Liver (tissue), 8 donors: ENCODE measurements at regions not wholly inside any gene's neighbourhood (a gene's known extent, or its start where the extent isn't known, plus 50 kb on each side); places are given as distances from the start of the nearest gene placed in this dataset.

Experiments used
- DNase-seq: peaks from one replicate; pipeline ENCODE4 v3.0.0-alpha.2; 2017; ENCODE audit warnings: low spot score
- H3K27ac ChIP-seq, 2 donors: one replicate each; pipeline ENCODE4 v1.7.0; 2013; ENCODE audit warnings: inconsistent platforms in 2 of 2, low read length in 2 of 2, control low read depth in 1 of 2, low read depth in 1 of 2, mild to moderate bottlenecking in 1 of 2
- H3K27me3 ChIP-seq, 4 donors: one replicate each; pipeline versions ENCODE4 v1.6.1 to v1.7.0; 2013; ENCODE audit warnings: low read length in 3 of 4, inconsistent platforms in 1 of 4, mild to moderate bottlenecking in 1 of 4, moderate library complexity in 1 of 4; ENCODE audit not compliant: control insufficient read depth in 4 of 4, insufficient read depth in 4 of 4
- H3K36me3 ChIP-seq, 4 donors: one replicate each; pipeline versions ENCODE4 v1.6.1 to v1.7.0; 2013; ENCODE audit warnings: low read length in 3 of 4, mild to moderate bottlenecking in 3 of 4, low read depth in 1 of 4, moderate library complexity in 1 of 4; ENCODE audit not compliant: control insufficient read depth in 4 of 4, insufficient read depth in 3 of 4
- H3K4me1 ChIP-seq, 4 donors: one replicate each; pipeline versions ENCODE4 v1.6.1 to v1.7.0; 2013; ENCODE audit warnings: low read length in 3 of 4, mild to moderate bottlenecking in 3 of 4, moderate library complexity in 1 of 4; ENCODE audit not compliant: control insufficient read depth in 4 of 4, insufficient read depth in 4 of 4
- H3K4me3 ChIP-seq, 3 donors: one replicate each; pipeline versions ENCODE4 v1.6.1 to v1.7.0; 2013; ENCODE audit warnings: low read length in 3 of 3, control low read depth in 1 of 3, low read depth in 1 of 3, mild to moderate bottlenecking in 1 of 3
- H3K9ac ChIP-seq, 2 donors: one replicate each; pipeline ENCODE4 v1.7.0; 2013; ENCODE audit warnings: low read length in 2 of 2, mild to moderate bottlenecking in 2 of 2, moderate library complexity in 2 of 2, control low read depth in 1 of 2, low read depth in 1 of 2
- H3K9me3 ChIP-seq, 4 donors: one replicate each; pipeline versions ENCODE4 v1.6.1 to v1.7.0; 2013; ENCODE audit warnings: low read length in 3 of 4; ENCODE audit not compliant: control insufficient read depth in 4 of 4
- EGR1 ChIP-seq, 2 donors: IDR thresholded peaks; 2 replicates each; pipeline ENCODE4 v1.6.1; 2016 to 2018; ENCODE audit warnings: antibody characterized with exemption in 2 of 2, low read depth in 2 of 2
- FOXA1 ChIP-seq: IDR thresholded peaks from 2 replicates; pipeline ENCODE4 v1.6.1; 2016; ENCODE audit warnings: antibody characterized with exemption
- FOXA2 ChIP-seq: IDR thresholded peaks from 2 replicates; pipeline ENCODE4 v1.6.1; 2016; ENCODE audit warnings: antibody characterized with exemption
- GABPA ChIP-seq, 2 donors: IDR thresholded peaks in 1 of 2; conservative IDR thresholded peaks in 1 of 2; 2 replicates each; pipeline ENCODE4 v1.6.1; 2016; ENCODE audit warnings: antibody characterized with exemption in 2 of 2, mild to moderate bottlenecking in 1 of 2, moderate library complexity in 1 of 2
- HNF4A ChIP-seq, 2 donors: conservative IDR thresholded peaks; 2 replicates each; pipeline ENCODE4 v1.6.1; 2016; ENCODE audit warnings: antibody characterized with exemption in 2 of 2, mild to moderate bottlenecking in 2 of 2
- HNF4G ChIP-seq: IDR thresholded peaks from 2 replicates; pipeline ENCODE4 v1.6.1; 2016; ENCODE audit warnings: antibody characterized with exemption
- JUND ChIP-seq, 2 donors: IDR thresholded peaks; 2 replicates each; pipeline ENCODE4 v1.6.1; 2016; ENCODE audit warnings: antibody characterized with exemption in 2 of 2
- NR2F2 ChIP-seq: IDR thresholded peaks from 2 replicates; pipeline ENCODE4 v1.6.1; 2016; ENCODE audit warnings: antibody characterized with exemption
- RAD21 ChIP-seq, 2 donors: IDR thresholded peaks; 2 replicates each; pipeline ENCODE4 v1.6.1; 2016; ENCODE audit warnings: antibody characterized with exemption in 2 of 2, mild to moderate bottlenecking in 2 of 2
- RXRA ChIP-seq, 2 donors: IDR thresholded peaks; 2 replicates each; pipeline ENCODE4 v1.6.1; 2017 to 2018; ENCODE audit warnings: antibody characterized with exemption in 2 of 2, mild to moderate bottlenecking in 1 of 2
- SP1 ChIP-seq: IDR thresholded peaks from 2 replicates; pipeline ENCODE4 v1.6.1; 2018; ENCODE audit warnings: antibody characterized with exemption, mild to moderate bottlenecking
- TAF1 ChIP-seq: conservative IDR thresholded peaks from 2 replicates; pipeline ENCODE4 v1.6.1; 2016; ENCODE audit warnings: antibody characterized with exemption, mild to moderate bottlenecking
- YY1 ChIP-seq: IDR thresholded peaks from 2 replicates; pipeline ENCODE4 v1.6.1; 2016; ENCODE audit warnings: antibody characterized with exemption, mild to moderate bottlenecking
- WGBS: extraction: QIAGEN DNeasy Blood & Tissue Kit; methylation state at CpG from one replicate; pipeline ENCODE4 v1.1.7; 2013; 5-methylcytosine and 5-hydroxymethylcytosine counted together
- TF ChIP-seq, protein P1 (sequence below): IDR thresholded peaks from 2 replicates; pipeline ENCODE4 v1.6.1; 2016; ENCODE audit warnings: antibody characterized with exemption
- TF ChIP-seq, protein P2 (sequence below): fragments of 150-350 bp; IDR thresholded peaks from 2 replicates; pipeline ENCODE4 v1.5.1; 2017; ENCODE audit warnings: improper control_type of control experiment, low read depth, low read length; ENCODE audit not compliant: missing input control
- TF ChIP-seq, protein P3 (sequence below): IDR thresholded peaks from 2 replicates; pipeline ENCODE4 v1.6.1; 2016; ENCODE audit warnings: antibody characterized with exemption, mild to moderate bottlenecking
- TF ChIP-seq, protein P4 (sequence below): IDR thresholded peaks from 2 replicates; pipeline ENCODE4 v1.6.1; 2016; ENCODE audit warnings: antibody characterized with exemption
- donor health status: healthy.
- donor health status: healthy.
- donor health status: healthy.
- donor health status: healthy.
- donor health status: healthy.

DNA sequence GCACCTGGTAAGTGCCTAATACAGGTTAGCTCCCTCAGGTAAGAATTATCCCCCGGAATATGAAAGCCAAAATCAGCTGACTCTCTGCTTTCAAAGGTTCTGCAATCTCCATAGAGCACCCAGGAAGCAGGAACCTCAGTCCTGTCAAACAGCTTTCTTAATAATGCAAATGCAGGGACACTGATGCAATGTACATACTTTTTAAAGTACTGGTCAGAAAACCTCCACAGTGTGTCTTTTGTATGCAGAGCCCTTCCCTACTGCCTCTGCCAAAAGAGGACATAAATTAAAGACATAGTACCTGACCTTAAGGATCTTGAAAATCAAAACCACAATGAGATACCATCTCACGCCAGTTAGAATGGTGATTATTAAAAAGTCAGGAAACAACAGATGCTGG lies 365.0 kb upstream of the KAZN start:
- TF ChIP-seq, protein P1, sequence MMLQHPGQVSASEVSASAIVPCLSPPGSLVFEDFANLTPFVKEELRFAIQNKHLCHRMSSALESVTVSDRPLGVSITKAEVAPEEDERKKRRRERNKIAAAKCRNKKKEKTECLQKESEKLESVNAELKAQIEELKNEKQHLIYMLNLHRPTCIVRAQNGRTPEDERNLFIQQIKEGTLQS: no peak
- TF ChIP-seq TAF1 (no peak), RAD21 (IDR thresholded peaks at IDR 0.05) (no peak), SP1 (no peak), HNF4G (no peak), JUND (IDR thresholded peaks at IDR 0.05) (no peak), HNF4A (conservative IDR thresholded peaks at IDR 0.05) (no peak), RXRA (IDR thresholded peaks at IDR 0.05) (no peak), EGR1 (IDR thresholded peaks at IDR 0.05; ENCODE audit: low read depth in 2 of 2) (no peak)
- TF ChIP-seq, protein P2, sequence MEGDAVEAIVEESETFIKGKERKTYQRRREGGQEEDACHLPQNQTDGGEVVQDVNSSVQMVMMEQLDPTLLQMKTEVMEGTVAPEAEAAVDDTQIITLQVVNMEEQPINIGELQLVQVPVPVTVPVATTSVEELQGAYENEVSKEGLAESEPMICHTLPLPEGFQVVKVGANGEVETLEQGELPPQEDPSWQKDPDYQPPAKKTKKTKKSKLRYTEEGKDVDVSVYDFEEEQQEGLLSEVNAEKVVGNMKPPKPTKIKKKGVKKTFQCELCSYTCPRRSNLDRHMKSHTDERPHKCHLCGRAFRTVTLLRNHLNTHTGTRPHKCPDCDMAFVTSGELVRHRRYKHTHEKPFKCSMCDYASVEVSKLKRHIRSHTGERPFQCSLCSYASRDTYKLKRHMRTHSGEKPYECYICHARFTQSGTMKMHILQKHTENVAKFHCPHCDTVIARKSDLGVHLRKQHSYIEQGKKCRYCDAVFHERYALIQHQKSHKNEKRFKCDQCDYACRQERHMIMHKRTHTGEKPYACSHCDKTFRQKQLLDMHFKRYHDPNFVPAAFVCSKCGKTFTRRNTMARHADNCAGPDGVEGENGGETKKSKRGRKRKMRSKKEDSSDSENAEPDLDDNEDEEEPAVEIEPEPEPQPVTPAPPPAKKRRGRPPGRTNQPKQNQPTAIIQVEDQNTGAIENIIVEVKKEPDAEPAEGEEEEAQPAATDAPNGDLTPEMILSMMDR: no peak
- 64% methylated on average over 2 of the region's 2 CpGs for WGBS
- no peaks in the 10 kb centered on the region for H3K36me3 ChIP-seq

DNA sequence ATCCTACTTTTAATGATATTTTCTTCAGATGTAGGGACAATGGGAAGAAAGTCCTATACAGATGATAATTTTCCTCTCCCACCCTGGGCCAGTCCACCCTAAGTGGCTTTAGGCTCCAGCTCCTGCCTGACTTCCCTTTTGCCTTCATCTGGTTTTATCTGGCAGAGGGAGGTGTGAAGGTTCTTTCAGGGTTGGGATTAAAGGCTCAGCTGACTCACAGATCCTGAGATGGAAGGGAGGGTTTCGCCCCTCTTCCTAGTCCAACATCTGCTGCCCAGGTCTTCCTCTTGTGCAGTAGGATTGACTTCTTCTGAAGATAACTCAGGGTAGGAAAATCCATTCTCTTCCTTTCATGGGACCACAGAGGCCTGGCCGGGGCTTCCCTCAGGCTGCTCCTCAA lies 362.4 kb upstream of the KAZN start:
- WGBS: 80% methylated on average over 2 of the region's 2 CpGs
- Histone ChIP-seq H3K27ac (no peak overlapping the region), H3K9me3 (peaks cover 0 to 6% (median 5%) of the 10 kb centered on the region in 4 donors), H3K36me3 (no peaks in the 10 kb centered on the region), H3K27me3 (peaks cover 0 to 2% (median 0%) of the 10 kb centered on the region in 4 donors), H3K9ac (no peak overlapping the region), H3K4me3 (no peak overlapping the region), H3K4me1 (no peaks in the 10 kb centered on the region)
- DNase-seq: no peak
- TF ChIP-seq YY1 (no peak), RAD21 (IDR thresholded peaks at IDR 0.05) (no peak), SP1 (no peak), EGR1 (IDR thresholded peaks at IDR 0.05; ENCODE audit: low read depth in 2 of 2) (no peak), GABPA (IDR thresholded peaks at IDR 0.05 in 1 of 2, conservative IDR thresholded peaks at IDR 0.05 in 1 of 2) (no peak), RXRA (IDR thresholded peaks at IDR 0.05) (no peak), FOXA2 (no peak), JUND (IDR thresholded peaks at IDR 0.05) (no peak), FOXA1 (no peak), HNF4G (no peak), NR2F2 (no peak), HNF4A (conservative IDR thresholded peaks at IDR 0.05) (no peak)
- TF ChIP-seq, protein P3, sequence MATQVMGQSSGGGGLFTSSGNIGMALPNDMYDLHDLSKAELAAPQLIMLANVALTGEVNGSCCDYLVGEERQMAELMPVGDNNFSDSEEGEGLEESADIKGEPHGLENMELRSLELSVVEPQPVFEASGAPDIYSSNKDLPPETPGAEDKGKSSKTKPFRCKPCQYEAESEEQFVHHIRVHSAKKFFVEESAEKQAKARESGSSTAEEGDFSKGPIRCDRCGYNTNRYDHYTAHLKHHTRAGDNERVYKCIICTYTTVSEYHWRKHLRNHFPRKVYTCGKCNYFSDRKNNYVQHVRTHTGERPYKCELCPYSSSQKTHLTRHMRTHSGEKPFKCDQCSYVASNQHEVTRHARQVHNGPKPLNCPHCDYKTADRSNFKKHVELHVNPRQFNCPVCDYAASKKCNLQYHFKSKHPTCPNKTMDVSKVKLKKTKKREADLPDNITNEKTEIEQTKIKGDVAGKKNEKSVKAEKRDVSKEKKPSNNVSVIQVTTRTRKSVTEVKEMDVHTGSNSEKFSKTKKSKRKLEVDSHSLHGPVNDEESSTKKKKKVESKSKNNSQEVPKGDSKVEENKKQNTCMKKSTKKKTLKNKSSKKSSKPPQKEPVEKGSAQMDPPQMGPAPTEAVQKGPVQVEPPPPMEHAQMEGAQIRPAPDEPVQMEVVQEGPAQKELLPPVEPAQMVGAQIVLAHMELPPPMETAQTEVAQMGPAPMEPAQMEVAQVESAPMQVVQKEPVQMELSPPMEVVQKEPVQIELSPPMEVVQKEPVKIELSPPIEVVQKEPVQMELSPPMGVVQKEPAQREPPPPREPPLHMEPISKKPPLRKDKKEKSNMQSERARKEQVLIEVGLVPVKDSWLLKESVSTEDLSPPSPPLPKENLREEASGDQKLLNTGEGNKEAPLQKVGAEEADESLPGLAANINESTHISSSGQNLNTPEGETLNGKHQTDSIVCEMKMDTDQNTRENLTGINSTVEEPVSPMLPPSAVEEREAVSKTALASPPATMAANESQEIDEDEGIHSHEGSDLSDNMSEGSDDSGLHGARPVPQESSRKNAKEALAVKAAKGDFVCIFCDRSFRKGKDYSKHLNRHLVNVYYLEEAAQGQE: no peak
- TF ChIP-seq, protein P2: no peak
- TF ChIP-seq, protein P4, sequence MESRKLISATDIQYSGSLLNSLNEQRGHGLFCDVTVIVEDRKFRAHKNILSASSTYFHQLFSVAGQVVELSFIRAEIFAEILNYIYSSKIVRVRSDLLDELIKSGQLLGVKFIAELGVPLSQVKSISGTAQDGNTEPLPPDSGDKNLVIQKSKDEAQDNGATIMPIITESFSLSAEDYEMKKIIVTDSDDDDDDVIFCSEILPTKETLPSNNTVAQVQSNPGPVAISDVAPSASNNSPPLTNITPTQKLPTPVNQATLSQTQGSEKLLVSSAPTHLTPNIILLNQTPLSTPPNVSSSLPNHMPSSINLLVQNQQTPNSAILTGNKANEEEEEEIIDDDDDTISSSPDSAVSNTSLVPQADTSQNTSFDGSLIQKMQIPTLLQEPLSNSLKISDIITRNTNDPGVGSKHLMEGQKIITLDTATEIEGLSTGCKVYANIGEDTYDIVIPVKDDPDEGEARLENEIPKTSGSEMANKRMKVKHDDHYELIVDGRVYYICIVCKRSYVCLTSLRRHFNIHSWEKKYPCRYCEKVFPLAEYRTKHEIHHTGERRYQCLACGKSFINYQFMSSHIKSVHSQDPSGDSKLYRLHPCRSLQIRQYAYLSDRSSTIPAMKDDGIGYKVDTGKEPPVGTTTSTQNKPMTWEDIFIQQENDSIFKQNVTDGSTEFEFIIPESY: no peak

More for the DNA sequence above, 365.0 kb upstream of the KAZN start:
- DNase-seq: no peak
- Histone ChIP-seq H3K27ac (no peak overlapping the region), H3K9me3 (peaks cover 0 to 6% (median 5%) of the 10 kb centered on the region in 4 donors), H3K4me1 (no peaks in the 10 kb centered on the region), H3K9ac (no peak overlapping the region), H3K4me3 (no peak overlapping the region), H3K27me3 (no peaks in the 10 kb centered on the region)
